H9 (cell line): ENCODE measurements at regions not wholly inside any gene's neighbourhood (a gene's known extent, or its start where the extent isn't known, plus 50 kb on each side); places are given as distances from the start of the nearest gene placed in this dataset.

ENCODE experiments used
- DNase-seq: peaks from one replicate; pipeline ENCODE4 v3.0.0-alpha.2; 2017
- H2AFZ ChIP-seq: one replicate; pipeline ENCODE4 v1.6.1; 2013; ENCODE audit warnings: mild to moderate bottlenecking, low read length, control low read depth, moderate library complexity
- H2AK5ac ChIP-seq: 2 replicates; pipeline ENCODE4 v1.6.1; 2013; ENCODE audit warnings: low read length, control low read depth, mixed read lengths; ENCODE audit not compliant: insufficient read length
- H2BK120ac ChIP-seq: one replicate; pipeline ENCODE4 v1.6.1; 2013; ENCODE audit warnings: low read depth, mild to moderate bottlenecking, low read length, control low read depth, inconsistent platforms; ENCODE audit not compliant: poor library complexity, severe bottlenecking
- H2BK12ac ChIP-seq: 2 replicates; pipeline ENCODE4 v1.6.1; 2013; ENCODE audit warnings: low read length, control low read depth, mixed read lengths, low read depth; ENCODE audit not compliant: insufficient read length
- H2BK15ac ChIP-seq: 2 replicates; pipeline ENCODE4 v1.6.1; 2013; ENCODE audit warnings: low read depth, low read length, control low read depth
- H2BK20ac ChIP-seq: one replicate; pipeline ENCODE4 v1.6.1; 2013; ENCODE audit warnings: low read depth, mild to moderate bottlenecking, low read length, control low read depth, inconsistent platforms; ENCODE audit not compliant: poor library complexity, severe bottlenecking
- H2BK5ac ChIP-seq: 2 replicates; pipeline ENCODE4 v1.6.1; 2013; ENCODE audit warnings: low read length, control low read depth, mixed read lengths; ENCODE audit not compliant: insufficient read length
- H3K14ac ChIP-seq: 2 replicates; pipeline ENCODE4 v1.6.1; 2013; ENCODE audit warnings: low read length, control low read depth; ENCODE audit not compliant: insufficient read depth
- H3K18ac ChIP-seq: 2 replicates; pipeline ENCODE4 v1.6.1; 2013; ENCODE audit warnings: low read depth, mild to moderate bottlenecking, mixed read lengths, low read length, control low read depth; ENCODE audit not compliant: insufficient read length
- H3K23ac ChIP-seq: 2 replicates; pipeline ENCODE4 v1.6.1; 2013; ENCODE audit warnings: low read length, control low read depth, mixed read lengths, low read depth; ENCODE audit not compliant: insufficient read length
- H3K23me2 ChIP-seq: 2 replicates; pipeline ENCODE4 v1.6.1; 2013; ENCODE audit warnings: low read depth, mild to moderate bottlenecking, mixed read lengths, low read length, control low read depth; ENCODE audit not compliant: insufficient read length, poor library complexity, severe bottlenecking
- H3K27ac ChIP-seq: 2 replicates; pipeline ENCODE4 v1.5.1; 2013; ENCODE audit warnings: low read length, control low read depth, mixed read lengths, low read depth; ENCODE audit not compliant: insufficient read length
- H3K27me3 ChIP-seq: 2 replicates; pipeline ENCODE4 v1.6.1; 2013; ENCODE audit warnings: low read length, control low read depth, inconsistent platforms; ENCODE audit not compliant: insufficient read depth
- H3K4ac ChIP-seq: 2 replicates; pipeline ENCODE4 v1.6.1; 2013; ENCODE audit warnings: low read depth, mild to moderate bottlenecking, control low read depth, inconsistent platforms, low read length, moderate library complexity
- H3K4me1 ChIP-seq: 2 replicates; pipeline ENCODE4 v1.6.1; 2013; ENCODE audit warnings: low read length, control low read depth, inconsistent platforms; ENCODE audit not compliant: insufficient read depth
- H3K4me2 ChIP-seq: 2 replicates; pipeline ENCODE4 v1.6.1; 2013; ENCODE audit warnings: low read length, control low read depth, mixed read lengths; ENCODE audit not compliant: insufficient read length, insufficient read depth
- H3K56ac ChIP-seq: 2 replicates; pipeline ENCODE4 v1.6.1; 2013; ENCODE audit warnings: low read depth, mild to moderate bottlenecking, mixed read lengths, low read length, control low read depth; ENCODE audit not compliant: insufficient read length
- H3K79me1 ChIP-seq: 2 replicates; pipeline ENCODE4 v1.6.1; 2013; ENCODE audit warnings: low read depth, mild to moderate bottlenecking, moderate library complexity, low read length, control low read depth, inconsistent platforms; ENCODE audit not compliant: insufficient read depth, poor library complexity, severe bottlenecking
- H3K79me2 ChIP-seq: 2 replicates; pipeline ENCODE4 v1.6.1; 2013; ENCODE audit warnings: low read length, control low read depth, inconsistent platforms; ENCODE audit not compliant: insufficient read depth
- H3K9ac ChIP-seq: 2 replicates; pipeline ENCODE4 v1.6.1; 2013; ENCODE audit warnings: low read length, control low read depth, mixed read lengths; ENCODE audit not compliant: insufficient read length; ENCODE audit errors: extremely low read depth
- H3K9me3 ChIP-seq: one replicate; pipeline ENCODE4 v1.6.1; 2013; ENCODE audit warnings: low read depth, low read length, inconsistent platforms; ENCODE audit not compliant: control insufficient read depth
- H3T11ph ChIP-seq: one replicate; pipeline ENCODE4 v1.6.1; 2013; ENCODE audit warnings: mild to moderate bottlenecking, low read length, control low read depth, inconsistent platforms
- H4K20me1 ChIP-seq: one replicate; pipeline ENCODE4 v1.6.1; 2013; ENCODE audit not compliant: control insufficient read depth, insufficient read length, insufficient read depth
- H4K5ac ChIP-seq: 2 replicates; pipeline ENCODE4 v1.6.1; 2013; ENCODE audit warnings: low read depth, mild to moderate bottlenecking, mixed read lengths, low read length, control low read depth; ENCODE audit not compliant: insufficient read length
- H4K8ac ChIP-seq: replicated peaks from 2 replicates; pipeline ENCODE4 v1.6.1; 2013; ENCODE audit warnings: low read length, control low read depth, mixed read lengths, low read depth; ENCODE audit not compliant: insufficient read length
- H4K91ac ChIP-seq: 2 replicates; pipeline ENCODE4 v1.6.1; 2013; ENCODE audit warnings: low read depth, mild to moderate bottlenecking, moderate library complexity, mixed read lengths, low read length, control low read depth; ENCODE audit not compliant: insufficient read length
- H3K27ac Mint-ChIP-seq, 3 experiments: 2 replicates in 2 of 3; 3 replicates in 1 of 3; pipeline ENCODE4 v1.8.0; 2020 to 2021; ENCODE audit warnings: mixed read lengths in 3 of 3, mild to moderate bottlenecking in 1 of 3, moderate library complexity in 1 of 3
- H3K27me3 Mint-ChIP-seq: 2 replicates; pipeline ENCODE4 v1.8.0; 2021; ENCODE audit warnings: low read depth, mild to moderate bottlenecking, moderate library complexity, mixed read lengths
- H3K36me3 Mint-ChIP-seq, 3 experiments: 2 replicates in 2 of 3; 3 replicates in 1 of 3; pipeline ENCODE4 v1.8.0; 2020 to 2021; ENCODE audit warnings: low read depth in 3 of 3, mixed read lengths in 3 of 3; ENCODE audit not compliant: insufficient read depth in 1 of 3
- H3K4me1 Mint-ChIP-seq, 2 experiments: 2 replicates each; pipeline ENCODE4 v1.8.0; 2020; ENCODE audit warnings: mixed read lengths in 2 of 2
- H3K4me3 Mint-ChIP-seq, 2 experiments: 2 replicates in 1 of 2; 3 replicates in 1 of 2; pipeline ENCODE4 v1.8.0; 2020 to 2021; ENCODE audit warnings: mild to moderate bottlenecking in 2 of 2, mixed read lengths in 2 of 2, moderate library complexity in 1 of 2
- H3K9me3 Mint-ChIP-seq, 2 experiments: 2 replicates in 1 of 2; 3 replicates in 1 of 2; pipeline ENCODE4 v1.8.0; 2020; ENCODE audit warnings: mild to moderate bottlenecking in 2 of 2, mixed read lengths in 2 of 2, moderate library complexity in 1 of 2
- CTCF ChIP-seq: fragments of 200-600 bp; sonication (generic); conservative IDR thresholded peaks from 3 replicates; pipeline ENCODE4 v1.8.0; 2021; ENCODE audit warnings: antibody characterized with exemption, mild to moderate bottlenecking
- WGBS: extraction: QIAGEN DNeasy Blood & Tissue Kit; methylation state at CpG from one replicate; pipeline ENCODE4 v1.1.7; 2013; ENCODE audit warnings: missing lambda C conversion rate, low lambda C conversion rate, mixed read lengths; ENCODE audit not compliant: insufficient read length; ENCODE audit errors: extremely low coverage; 5-methylcytosine and 5-hydroxymethylcytosine counted together

DNA sequence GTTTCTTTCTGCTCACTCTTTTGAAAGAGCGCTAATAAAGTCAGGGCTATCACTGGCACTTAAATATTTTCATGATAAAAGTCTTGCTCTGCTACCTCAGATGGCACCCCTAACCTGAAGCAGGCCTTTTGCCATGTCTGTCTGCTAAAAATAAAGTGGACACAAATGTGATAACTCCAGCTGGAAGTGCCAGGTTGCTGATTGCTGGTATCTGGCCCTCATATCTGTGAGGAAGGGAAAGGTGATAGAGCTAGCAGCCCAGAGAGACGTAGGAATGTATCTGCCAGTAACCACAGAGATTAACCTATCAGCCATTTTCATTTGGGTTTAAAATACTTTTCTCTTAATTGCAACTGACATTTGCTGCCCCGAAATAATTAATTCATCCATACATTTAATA, 127.9 kb downstream of the GRIN2B start:
- H2BK120ac ChIP-seq, result no peak overlapping the region
- H3K4me1 Mint-ChIP-seq, result peaks cover 5 to 12% of the 10 kb centered on the region in 2 experiments
- no CpG with 5 or more reads among the region's 3 CpGs for WGBS
- H3K9me3 ChIP-seq, result no peaks in the 10 kb centered on the region
- no peaks in the 10 kb centered on the region for H3K9me3 Mint-ChIP-seq
- no peak overlapping the region for H3T11ph ChIP-seq
- DNase-seq, result no peak
- no peak overlapping the region for H3K4me2 ChIP-seq
- H2BK12ac ChIP-seq, result no peak overlapping the region
- H3K27ac ChIP-seq, result no peak overlapping the region
- no peak overlapping the region for H3K4ac ChIP-seq
- H4K8ac ChIP-seq, result no peak overlapping the region
- H2BK5ac ChIP-seq, result no peak overlapping the region
- no peak overlapping the region for H2BK20ac ChIP-seq
- no peak overlapping the region for H4K91ac ChIP-seq
- no peak overlapping the region for H2BK15ac ChIP-seq
- no peaks in the 10 kb centered on the region for H3K79me2 ChIP-seq
- no peaks in the 10 kb centered on the region for H3K36me3 Mint-ChIP-seq
- no peak overlapping the region for H3K4me3 Mint-ChIP-seq
- H3K4me1 ChIP-seq, result no peaks in the 10 kb centered on the region
- H3K18ac ChIP-seq, result no peak overlapping the region
- H3K23ac ChIP-seq, result no peak overlapping the region
- no peak overlapping the region for H4K5ac ChIP-seq
- no peak overlapping the region for H2AK5ac ChIP-seq
- H3K27ac Mint-ChIP-seq, result no peak overlapping the region
- H4K20me1 ChIP-seq, result no peaks in the 10 kb centered on the region
- no peaks in the 10 kb centered on the region for H3K79me1 ChIP-seq
- H3K14ac ChIP-seq, result no peak overlapping the region
- H3K56ac ChIP-seq, result no peak overlapping the region
- H3K27me3 ChIP-seq, result no peaks in the 10 kb centered on the region
- no peak for TF ChIP-seq CTCF
- H2AFZ ChIP-seq, result no peak overlapping the region
- H3K27me3 Mint-ChIP-seq, result peaks cover 11% of the 10 kb centered on the region
- no peak overlapping the region for H3K9ac ChIP-seq
- no peaks in the 10 kb centered on the region for H3K23me2 ChIP-seq
